IMR-90 (cell line): ENCODE measurements at regions not wholly inside any gene's neighbourhood (a gene's known extent, or its start where the extent isn't known, plus 50 kb on each side); places are given as distances from the start of the nearest gene placed in this dataset.

Source experiments
- ATAC-seq: fragments of 200-7000 bp; cut with Tn5 transposase; 2 replicates; pipeline ENCODE4 v1.9.1; 2020; ENCODE audit warnings: low read depth, mild to moderate bottlenecking, moderate library complexity
- BruUV-seq: library from RNA; stranded (reverse); fragments of 400-500 nt; replicated peaks from 2 replicates; lab custom pipeline; 2021; lab: Mats Ljungman, UMichigan
- CTCF ChIA-PET: fragments of 300-600 bp; formaldehyde crosslinking; extraction: SDS; loops from one replicate; lab custom pipeline; 2021; ENCODE audit warnings: antibody characterized with exemption; lab: Yijun Ruan, JAX
- POLR2A ChIA-PET: fragments of 300-600 bp; sonication (Branson Sonifier 250); formaldehyde crosslinking; loops from one replicate; lab custom pipeline; 2022; ENCODE audit warnings: antibody characterized with exemption; ENCODE audit not compliant: unreplicated experiment; lab: Charles Lee
- DNase-seq: peaks from one replicate; pipeline ENCODE4 v3.0.0; 2013
- H2AFZ ChIP-seq: replicated peaks from 2 replicates; pipeline ENCODE3; 2013; ENCODE audit warnings: low read length, mild to moderate bottlenecking; ENCODE audit not compliant: poor library complexity
- H2AK5ac ChIP-seq: 2 replicates; pipeline ENCODE4 v1.6.1; 2013; ENCODE audit warnings: low read depth, low read length, inconsistent platforms
- H2AK9ac ChIP-seq: replicated peaks from 2 replicates; pipeline ENCODE3; 2013; ENCODE audit warnings: mild to moderate bottlenecking, low read depth, low read length, moderate library complexity; ENCODE audit not compliant: poor library complexity
- H2BK120ac ChIP-seq: 2 replicates; pipeline ENCODE4 v1.6.1; 2013; ENCODE audit warnings: low read depth, low read length, inconsistent platforms
- H2BK15ac ChIP-seq: 3 replicates; pipeline ENCODE4 v1.6.1; 2013; ENCODE audit warnings: low read depth, low read length, inconsistent platforms
- H2BK20ac ChIP-seq: 2 replicates; pipeline ENCODE4 v1.6.1; 2013; ENCODE audit warnings: low read depth, mild to moderate bottlenecking, inconsistent platforms, low read length, moderate library complexity
- H2BK5ac ChIP-seq: 2 replicates; pipeline ENCODE4 v1.6.1; 2013; ENCODE audit warnings: mild to moderate bottlenecking, low read depth, low read length, inconsistent platforms; ENCODE audit not compliant: poor library complexity, severe bottlenecking
- H3K14ac ChIP-seq: replicated peaks from 2 replicates; pipeline ENCODE4 v1.6.1; 2013; ENCODE audit warnings: low read depth, low read length, inconsistent platforms
- H3K18ac ChIP-seq: 2 replicates; pipeline ENCODE4 v1.6.1; 2013; ENCODE audit warnings: low read depth, low read length, control low read depth
- H3K23ac ChIP-seq: 2 replicates; pipeline ENCODE4 v1.6.1; 2013; ENCODE audit warnings: low read depth, low read length, inconsistent platforms
- H3K27ac ChIP-seq: 2 replicates; pipeline ENCODE4 v1.5.1; 2013; ENCODE audit warnings: mild to moderate bottlenecking, control low read depth, low read length; ENCODE audit not compliant: insufficient read depth
- H3K27me3 ChIP-seq: 2 replicates; pipeline ENCODE4 v1.6.1; 2013; ENCODE audit warnings: low read length; ENCODE audit not compliant: control insufficient read depth, insufficient read depth
- H3K36me3 ChIP-seq: 2 replicates; pipeline ENCODE4 v1.6.1; 2013; ENCODE audit warnings: low read length, mixed read lengths; ENCODE audit not compliant: control insufficient read depth, insufficient read depth
- H3K4ac ChIP-seq: 2 replicates; pipeline ENCODE4 v1.6.1; 2013; ENCODE audit warnings: low read depth, low read length, inconsistent platforms
- H3K4me1 ChIP-seq: 2 replicates; pipeline ENCODE4 v1.6.1; 2013; ENCODE audit warnings: low read length, mixed read lengths; ENCODE audit not compliant: control insufficient read depth, insufficient read depth
- H3K4me2 ChIP-seq: 2 replicates; pipeline ENCODE4 v1.6.1; 2013; ENCODE audit warnings: low read depth, mild to moderate bottlenecking, control low read depth, low read length, moderate library complexity
- H3K4me3 ChIP-seq: 2 replicates; pipeline ENCODE4 v1.5.1; 2013; ENCODE audit warnings: low read depth, mild to moderate bottlenecking, control low read depth, low read length, moderate library complexity; ENCODE audit not compliant: insufficient read depth
- H3K56ac ChIP-seq: 2 replicates; pipeline ENCODE4 v1.6.1; 2013; ENCODE audit warnings: low read length, inconsistent platforms; ENCODE audit not compliant: insufficient read depth; ENCODE audit errors: extremely low read depth
- H3K79me1 ChIP-seq, 2 experiments: 2 replicates each; pipeline ENCODE4 v1.6.1; 2013; ENCODE audit warnings: low read length in 2 of 2, inconsistent platforms in 1 of 2, low read depth in 1 of 2
- H3K9ac ChIP-seq: 2 replicates; pipeline ENCODE4 v1.6.1; 2013; ENCODE audit warnings: low read depth, low read length, control low read depth
- H3K9me1 ChIP-seq: 2 replicates; pipeline ENCODE4 v1.6.1; 2013; ENCODE audit warnings: low read length, inconsistent platforms; ENCODE audit not compliant: insufficient read depth
- H3K9me3 ChIP-seq: 2 replicates; pipeline ENCODE4 v1.6.1; 2013; ENCODE audit warnings: low read length; ENCODE audit not compliant: control insufficient read depth, insufficient read depth
- H4K20me1 ChIP-seq: 2 replicates; pipeline ENCODE4 v1.6.1; 2013; ENCODE audit warnings: low read length, inconsistent platforms; ENCODE audit not compliant: insufficient read depth
- H4K5ac ChIP-seq: 2 replicates; pipeline ENCODE4 v1.6.1; 2013; ENCODE audit warnings: mild to moderate bottlenecking, low read depth, low read length, control low read depth
- H4K8ac ChIP-seq, 2 experiments: 2 replicates each; pipeline ENCODE4 v1.6.1; 2013; ENCODE audit warnings: low read depth in 2 of 2, low read length in 2 of 2, control low read depth in 1 of 2, inconsistent platforms in 1 of 2
- H4K91ac ChIP-seq: 2 replicates; pipeline ENCODE4 v1.6.1; 2013; ENCODE audit warnings: low read depth, low read length, inconsistent platforms; ENCODE audit not compliant: insufficient read depth
- BHLHE40 ChIP-seq: fragments of 150-350 bp; IDR thresholded peaks from 2 replicates; pipeline ENCODE4 v1.6.1; 2016; ENCODE audit warnings: mild to moderate bottlenecking, low read depth, low read length
- CEBPB ChIP-seq: IDR thresholded peaks from 2 replicates; pipeline ENCODE4 v1.6.1; 2012; ENCODE audit warnings: low read depth, low read length, improper control_type of control experiment
- CHD1 ChIP-seq: IDR thresholded peaks from 2 replicates; pipeline ENCODE4 v1.6.1; 2012; ENCODE audit warnings: low read depth, low read length, improper control_type of control experiment
- ELK1 ChIP-seq: fragments of 150-350 bp; IDR thresholded peaks from 2 replicates; pipeline ENCODE4 v1.6.1; 2016; ENCODE audit warnings: low read depth, mild to moderate bottlenecking, low read length, moderate library complexity, borderline replicate concordance
- FOS ChIP-seq: fragments of 150-350 bp; IDR thresholded peaks from 2 replicates; pipeline ENCODE4 v1.6.1; 2016; ENCODE audit warnings: low read depth, low read length
- MAFK ChIP-seq: IDR thresholded peaks from 2 replicates; pipeline ENCODE4 v1.6.1; 2012; ENCODE audit warnings: low read depth, low read length, improper control_type of control experiment
- MAZ ChIP-seq: IDR thresholded peaks from 2 replicates; pipeline ENCODE4 v1.6.1; 2012; ENCODE audit warnings: low read depth, mild to moderate bottlenecking, low read length, improper control_type of control experiment, moderate library complexity, borderline replicate concordance
- MXI1 ChIP-seq: IDR thresholded peaks from 2 replicates; pipeline ENCODE4 v1.6.1; 2012; ENCODE audit warnings: low read depth, mild to moderate bottlenecking, low read length, moderate library complexity, borderline replicate concordance
- NFE2L2 ChIP-seq: fragments of 150-350 bp; IDR thresholded peaks from 2 replicates; pipeline ENCODE4 v1.6.1; 2016; ENCODE audit warnings: low read depth, mild to moderate bottlenecking, low read length
- POLR2A ChIP-seq: IDR thresholded peaks from 2 replicates; pipeline ENCODE4 v1.6.1; 2012; ENCODE audit warnings: mild to moderate bottlenecking, low read depth, low read length
- RAD21 ChIP-seq: IDR thresholded peaks from 2 replicates; pipeline ENCODE4 v1.6.1; 2012; ENCODE audit warnings: low read length, improper control_type of control experiment
- RCOR1 ChIP-seq: IDR thresholded peaks from 2 replicates; pipeline ENCODE4 v1.6.1; 2012; ENCODE audit warnings: mild to moderate bottlenecking, low read length, improper control_type of control experiment; ENCODE audit not compliant: insufficient replicate concordance
- RFX5 ChIP-seq: IDR thresholded peaks from 2 replicates; pipeline ENCODE4 v1.8.0; 2012; ENCODE audit warnings: low read depth, mild to moderate bottlenecking, low read length, moderate library complexity
- SMC3 ChIP-seq: fragments of 150-350 bp; IDR thresholded peaks from 2 replicates; pipeline ENCODE4 v1.6.1; 2016; ENCODE audit warnings: low read depth, mild to moderate bottlenecking, antibody characterized with exemption, low read length, moderate library complexity
- USF2 ChIP-seq: fragments of 150-350 bp; IDR thresholded peaks from 2 replicates; pipeline ENCODE4 v1.6.1; 2017; ENCODE audit warnings: mild to moderate bottlenecking, antibody characterized with exemption, low read length, low read depth
- whole genome bisulfite sequencing, 2 experiments: methylation state at CpG; one replicate each; pipeline versions ENCODE4 v1.1.5 to v1.1.7; 2013; ENCODE audit warnings: missing lambda C conversion rate in 2 of 2; ENCODE audit not compliant: insufficient read length in 1 of 2; ENCODE audit errors: extremely low coverage in 2 of 2; 5-methylcytosine and 5-hydroxymethylcytosine counted together
- dilution Hi-C: fragments of 300-500 bp; cut with HindIII; formaldehyde crosslinking; loops from one replicate; pipeline ENCODE4 v1.14.3; 2018; ENCODE audit warnings: low sequenced_read_pairs; ENCODE audit not compliant: unreplicated experiment
- in situ Hi-C: fragments of 300-500 bp; cut with MboI; formaldehyde crosslinking; loops from 3 replicates; pipeline ENCODE4 v1.14.3; 2019; ENCODE audit warnings: low sequenced_read_pairs, inconsistent platforms, mixed read lengths
- intact Hi-C: fragments of 100-400 bp; cut with micrococcal nuclease; formaldehyde crosslinking; loops from 2 replicates; pipeline ENCODE4 v1.10.0; 2022
- TF ChIP-seq, protein P1 (sequence below): conservative IDR thresholded peaks from 2 replicates; pipeline ENCODE4 v1.5.1; 2012; ENCODE audit warnings: mild to moderate bottlenecking, low read depth, low read length, improper control_type of control experiment

DNA sequence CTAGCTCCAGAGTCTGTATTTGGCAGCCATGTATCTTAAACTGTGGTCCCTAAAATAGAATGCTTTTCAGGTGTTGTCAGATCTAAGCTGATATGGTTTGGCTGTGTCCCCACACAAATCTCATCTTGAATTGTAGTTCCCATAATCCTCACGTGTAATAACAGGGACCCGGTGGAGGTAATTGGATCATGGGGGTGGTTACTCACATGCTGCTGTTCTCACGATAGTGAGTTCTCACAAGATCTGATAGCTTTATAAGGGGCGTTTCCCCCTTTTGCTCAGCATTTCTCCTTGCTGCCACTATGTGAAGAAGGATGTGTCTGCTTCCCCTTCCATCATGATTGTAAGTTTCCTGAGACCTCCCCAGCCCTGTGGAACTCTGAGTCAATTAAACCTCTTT lies 199.9 kb upstream of the ISX start:
- Histone ChIP-seq H3K4me1 (no peaks in the 10 kb centered on the region), H2AK9ac (no peak overlapping the region), H3K9me3 (peaks cover 23% of the 10 kb centered on the region), H3K18ac (no peak overlapping the region), H4K20me1 (no peaks in the 10 kb centered on the region), H4K8ac (no peak overlapping the region), H3K4me3 (no peak overlapping the region), H3K9ac (no peak overlapping the region), H3K4me2 (no peak overlapping the region), H3K56ac (no peak overlapping the region), H2BK120ac (no peak overlapping the region), H4K91ac (no peak overlapping the region), H3K36me3 (no peaks in the 10 kb centered on the region), H3K27ac (no peak overlapping the region), H4K5ac (no peak overlapping the region), H3K14ac (no peak overlapping the region), H3K9me1 (no peaks in the 10 kb centered on the region), H3K23ac (no peak overlapping the region), H2BK5ac (no peak overlapping the region), H2AK5ac (no peak overlapping the region), H2BK15ac (no peak overlapping the region), H2BK20ac (no peak overlapping the region), H3K4ac (no peak overlapping the region), H3K79me1 (no peaks in the 10 kb centered on the region), H2AFZ (no peak overlapping the region), H3K27me3 (no peaks in the 10 kb centered on the region)
- no TSS peak for BruUV-seq
- TF ChIP-seq MXI1 (no peak), RAD21 (no peak), MAFK (no peak), BHLHE40 (no peak), ELK1 (no peak), RCOR1 (no peak), POLR2A (no peak), FOS (no peak), MAZ (no peak), CEBPB (no peak), RFX5 (no peak), CHD1 (no peak), USF2 (no peak), SMC3 (no peak), NFE2L2 (no peak)
- TF ChIP-seq, protein P1, sequence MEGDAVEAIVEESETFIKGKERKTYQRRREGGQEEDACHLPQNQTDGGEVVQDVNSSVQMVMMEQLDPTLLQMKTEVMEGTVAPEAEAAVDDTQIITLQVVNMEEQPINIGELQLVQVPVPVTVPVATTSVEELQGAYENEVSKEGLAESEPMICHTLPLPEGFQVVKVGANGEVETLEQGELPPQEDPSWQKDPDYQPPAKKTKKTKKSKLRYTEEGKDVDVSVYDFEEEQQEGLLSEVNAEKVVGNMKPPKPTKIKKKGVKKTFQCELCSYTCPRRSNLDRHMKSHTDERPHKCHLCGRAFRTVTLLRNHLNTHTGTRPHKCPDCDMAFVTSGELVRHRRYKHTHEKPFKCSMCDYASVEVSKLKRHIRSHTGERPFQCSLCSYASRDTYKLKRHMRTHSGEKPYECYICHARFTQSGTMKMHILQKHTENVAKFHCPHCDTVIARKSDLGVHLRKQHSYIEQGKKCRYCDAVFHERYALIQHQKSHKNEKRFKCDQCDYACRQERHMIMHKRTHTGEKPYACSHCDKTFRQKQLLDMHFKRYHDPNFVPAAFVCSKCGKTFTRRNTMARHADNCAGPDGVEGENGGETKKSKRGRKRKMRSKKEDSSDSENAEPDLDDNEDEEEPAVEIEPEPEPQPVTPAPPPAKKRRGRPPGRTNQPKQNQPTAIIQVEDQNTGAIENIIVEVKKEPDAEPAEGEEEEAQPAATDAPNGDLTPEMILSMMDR, result no peak
- ChIA-PET CTCF (no interaction called here), POLR2A (no interaction called here)
- ATAC-seq, result no peak
- intact Hi-C loops (no loop called here), in situ Hi-C loops (no loop called here), dilution Hi-C loops (no loop called here)
- no peak for DNase-seq
- WGBS, 2 experiments, result no CpG with 5 or more reads among the region's 4 CpGs
